Kidney epithelial cell (primary cell): ENCODE measurements at regions not wholly inside any gene's neighbourhood (a gene's known extent, or its start where the extent isn't known, plus 50 kb on each side); places are given as distances from the start of the nearest gene placed in this dataset.

Experiments used
- DNase-seq: peaks from one replicate; pipeline ENCODE4 v3.0.0-alpha.2; 2010; ENCODE audit warnings: low read depth
- H3K27me3 ChIP-seq: 2 replicates; pipeline ENCODE4 v1.6.0; 2011; ENCODE audit warnings: low read length; ENCODE audit not compliant: control insufficient read depth, insufficient read depth
- H3K36me3 ChIP-seq: 2 replicates; pipeline ENCODE4 v1.5.1; 2011; ENCODE audit warnings: low read length; ENCODE audit not compliant: control insufficient read depth, insufficient read depth
- H3K4me3 ChIP-seq: 2 replicates; pipeline ENCODE4 v1.5.1; 2011; ENCODE audit warnings: low read depth, mild to moderate bottlenecking, control low read depth, low read length
- CTCF ChIP-seq: IDR thresholded peaks from 2 replicates; pipeline ENCODE4 v1.5.1; 2011; ENCODE audit warnings: mild to moderate bottlenecking, moderate library complexity, low read length, control low read depth, inconsistent platforms; ENCODE audit not compliant: insufficient read depth, poor library complexity, severe bottlenecking

- H3K27me3 ChIP-seq: no peaks in the 10 kb centered on the region
- TF ChIP-seq CTCF: no peak
- H3K4me3 ChIP-seq: no peak overlapping the region
- H3K36me3 ChIP-seq: no peaks in the 10 kb centered on the region
- DNase-seq: no peak
Observed at GRCh38 chr21:24290151-24290833, 1317.0 kb downstream of the MRPL39 start.

- H3K27me3 ChIP-seq: no peaks in the 10 kb centered on the region
- H3K36me3 ChIP-seq: no peaks in the 10 kb centered on the region
- H3K4me3 ChIP-seq: no peak overlapping the region
- TF ChIP-seq CTCF: no peak
- no peak for DNase-seq
Observed at GRCh38 chr21:24289539-24289938, 1317.7 kb downstream of the MRPL39 start.

GRCh38 chr21:24280596-24280995 lies 1326.7 kb downstream of the MRPL39 start:
- DNase-seq: no peak

GRCh38 chr21:24278711-24279110 lies 1328.6 kb downstream of the MRPL39 start:
- TF ChIP-seq CTCF: no peak
- Histone ChIP-seq H3K4me3 (no peak overlapping the region), H3K36me3 (no peaks in the 10 kb centered on the region), H3K27me3 (no peaks in the 10 kb centered on the region)
- DNase-seq: no peak

More at GRCh38 chr21:24280596-24280995, 1326.7 kb downstream of the MRPL39 start:
- H3K27me3 ChIP-seq: no peaks in the 10 kb centered on the region
- H3K36me3 ChIP-seq: no peaks in the 10 kb centered on the region
- TF ChIP-seq CTCF: no peak
- no peak overlapping the region for H3K4me3 ChIP-seq

- H3K27me3 ChIP-seq: no peaks in the 10 kb centered on the region
- DNase-seq: no peak
- no peaks in the 10 kb centered on the region for H3K36me3 ChIP-seq
- no peak overlapping the region for H3K4me3 ChIP-seq
- no peak for TF ChIP-seq CTCF
Observed at GRCh38 chr21:24276204-24276603, 1331.1 kb downstream of the MRPL39 start.

- no peak for TF ChIP-seq CTCF
- Histone ChIP-seq H3K27me3 (no peaks in the 10 kb centered on the region), H3K4me3 (no peak overlapping the region), H3K36me3 (no peaks in the 10 kb centered on the region)
- DNase-seq: no peak
Observed at GRCh38 chr21:24275616-24276015, 1331.7 kb downstream of the MRPL39 start.
